ENCODE measurements at regions not wholly inside any gene's neighbourhood (a gene's known extent, or its start where the extent isn't known, plus 50 kb on each side); places are given as distances from the start of the nearest gene placed in this dataset.

DNA sequence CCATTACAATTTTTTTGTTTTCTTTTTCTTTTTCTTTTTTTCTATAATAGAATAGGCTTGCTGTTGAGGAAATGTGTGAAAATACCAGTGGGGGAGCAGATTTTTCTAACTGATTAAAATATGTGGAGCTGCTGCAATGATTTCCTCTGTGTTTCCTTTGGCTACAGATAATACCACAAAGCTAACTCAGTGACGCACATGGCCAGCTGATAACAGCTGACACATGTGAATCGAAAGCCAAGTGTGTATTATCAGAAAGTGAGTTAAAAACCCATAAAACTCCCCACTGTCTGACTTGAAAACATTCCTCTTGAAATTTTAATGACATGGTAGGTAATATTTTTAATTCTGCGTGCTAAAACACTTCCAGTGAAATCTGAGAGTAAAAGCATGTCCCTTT is 70.8 kb upstream of the AHI1 start:
- no peaks in the 10 kb centered on the region for H3K4me1 Mint-ChIP-seq (ENCODE audit: unreplicated experiment)
- no peak overlapping the region for H3K4me3 Mint-ChIP-seq (ENCODE audit: unreplicated experiment)
- TF ChIP-seq, protein P1, sequence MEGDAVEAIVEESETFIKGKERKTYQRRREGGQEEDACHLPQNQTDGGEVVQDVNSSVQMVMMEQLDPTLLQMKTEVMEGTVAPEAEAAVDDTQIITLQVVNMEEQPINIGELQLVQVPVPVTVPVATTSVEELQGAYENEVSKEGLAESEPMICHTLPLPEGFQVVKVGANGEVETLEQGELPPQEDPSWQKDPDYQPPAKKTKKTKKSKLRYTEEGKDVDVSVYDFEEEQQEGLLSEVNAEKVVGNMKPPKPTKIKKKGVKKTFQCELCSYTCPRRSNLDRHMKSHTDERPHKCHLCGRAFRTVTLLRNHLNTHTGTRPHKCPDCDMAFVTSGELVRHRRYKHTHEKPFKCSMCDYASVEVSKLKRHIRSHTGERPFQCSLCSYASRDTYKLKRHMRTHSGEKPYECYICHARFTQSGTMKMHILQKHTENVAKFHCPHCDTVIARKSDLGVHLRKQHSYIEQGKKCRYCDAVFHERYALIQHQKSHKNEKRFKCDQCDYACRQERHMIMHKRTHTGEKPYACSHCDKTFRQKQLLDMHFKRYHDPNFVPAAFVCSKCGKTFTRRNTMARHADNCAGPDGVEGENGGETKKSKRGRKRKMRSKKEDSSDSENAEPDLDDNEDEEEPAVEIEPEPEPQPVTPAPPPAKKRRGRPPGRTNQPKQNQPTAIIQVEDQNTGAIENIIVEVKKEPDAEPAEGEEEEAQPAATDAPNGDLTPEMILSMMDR (IDR thresholded peaks at IDR 0.05), result no peak
- H3K9me3 Mint-ChIP-seq (ENCODE audit: unreplicated experiment), result peaks cover 1% of the 10 kb centered on the region
- peaks cover 6% of the 10 kb centered on the region for H3K27me3 Mint-ChIP-seq (ENCODE audit: unreplicated experiment)
- no peaks in the 10 kb centered on the region for H3K36me3 Mint-ChIP-seq (ENCODE audit: unreplicated experiment)
- DNase-seq (ENCODE audit: extremely low spot score, unreplicated experiment), result no peak
- no peak overlapping the region for H3K27ac Mint-ChIP-seq (ENCODE audit: unreplicated experiment)

DNA sequence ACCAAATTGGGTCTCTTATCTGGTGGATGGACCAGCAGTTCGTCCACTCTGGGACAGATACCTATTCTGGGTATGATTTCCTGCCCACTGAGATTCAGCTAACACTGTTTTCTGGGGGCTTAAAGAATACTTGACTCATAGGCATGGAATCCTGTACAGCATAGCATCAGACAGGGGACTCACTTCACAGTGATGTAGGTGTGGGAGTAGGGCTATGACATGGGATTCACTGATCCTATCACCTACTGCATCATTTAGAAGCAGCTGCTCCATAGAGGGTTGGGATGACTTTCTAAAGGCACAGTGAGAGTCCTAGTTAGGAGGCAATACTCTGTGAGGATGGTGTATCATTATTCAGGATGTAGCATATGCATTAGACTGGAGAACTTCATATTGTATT is 74.5 kb upstream of the AHI1 start:
- no peak overlapping the region for H3K4me3 Mint-ChIP-seq (ENCODE audit: unreplicated experiment)
- no peaks in the 10 kb centered on the region for H3K36me3 Mint-ChIP-seq (ENCODE audit: unreplicated experiment)

DNA sequence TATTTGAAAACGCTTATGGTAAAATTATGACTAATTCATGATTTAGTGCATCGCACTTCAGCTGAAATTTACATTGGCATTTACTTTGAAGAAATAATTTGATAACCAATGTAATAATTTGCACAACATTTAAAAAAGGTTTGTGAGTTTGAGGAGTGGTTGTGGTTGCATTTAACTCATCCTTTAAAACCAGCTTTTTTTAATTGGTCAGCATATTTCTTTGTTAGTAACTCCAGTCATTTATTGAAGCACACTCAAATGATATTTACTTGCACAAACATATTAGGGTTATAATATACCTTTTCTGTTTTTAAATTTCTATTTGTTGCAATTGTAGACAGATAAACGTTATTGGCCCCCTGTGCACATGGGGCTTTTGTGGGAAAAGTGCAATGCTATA is 78.1 kb upstream of the AHI1 start:
- TF ChIP-seq, protein P1 (IDR thresholded peaks at IDR 0.05), result no peak
- no peak overlapping the region for H3K4me3 Mint-ChIP-seq (ENCODE audit: unreplicated experiment)
- DNase-seq (ENCODE audit: extremely low spot score, unreplicated experiment), result no peak
- H3K27ac Mint-ChIP-seq (ENCODE audit: unreplicated experiment), result no peak overlapping the region
- no peaks in the 10 kb centered on the region for H3K4me1 Mint-ChIP-seq (ENCODE audit: unreplicated experiment)
- no peaks in the 10 kb centered on the region for H3K9me3 Mint-ChIP-seq (ENCODE audit: unreplicated experiment)
- H3K27me3 Mint-ChIP-seq (ENCODE audit: unreplicated experiment), result peaks cover 21% of the 10 kb centered on the region
- H3K36me3 Mint-ChIP-seq (ENCODE audit: unreplicated experiment), result no peaks in the 10 kb centered on the region

More for the DNA sequence above, 74.5 kb upstream of the AHI1 start:
- H3K27ac Mint-ChIP-seq (ENCODE audit: unreplicated experiment), result no peak overlapping the region
- peaks cover 7% of the 10 kb centered on the region for H3K27me3 Mint-ChIP-seq (ENCODE audit: unreplicated experiment)
- DNase-seq (ENCODE audit: extremely low spot score, unreplicated experiment), result no peak
- no peaks in the 10 kb centered on the region for H3K9me3 Mint-ChIP-seq (ENCODE audit: unreplicated experiment)
- no peaks in the 10 kb centered on the region for H3K4me1 Mint-ChIP-seq (ENCODE audit: unreplicated experiment)
- TF ChIP-seq, protein P1 (IDR thresholded peaks at IDR 0.05), result no peak

DNA sequence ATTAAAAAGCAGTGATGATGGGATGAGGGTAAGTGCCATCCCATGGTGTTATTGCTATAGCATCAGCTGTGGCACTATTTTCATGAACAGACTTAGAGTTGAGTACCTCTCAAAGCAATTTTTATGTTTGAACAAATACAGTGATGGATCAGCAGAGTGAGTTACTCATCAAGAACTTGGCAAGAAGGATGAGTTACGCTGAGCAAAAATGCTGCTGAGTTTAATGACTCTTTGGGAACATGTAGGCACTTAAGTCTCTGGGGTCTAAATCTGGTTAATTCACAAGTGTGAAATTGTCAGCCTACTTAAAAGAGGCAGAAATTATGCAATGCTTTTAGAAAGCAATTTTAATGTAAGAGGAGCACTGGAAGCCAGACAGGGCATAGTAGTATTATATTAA is 78.5 kb upstream of the AHI1 start:
- no peaks in the 10 kb centered on the region for H3K9me3 Mint-ChIP-seq (ENCODE audit: unreplicated experiment)
- H3K4me3 Mint-ChIP-seq (ENCODE audit: unreplicated experiment), result no peak overlapping the region
- no peaks in the 10 kb centered on the region for H3K4me1 Mint-ChIP-seq (ENCODE audit: unreplicated experiment)
- H3K27ac Mint-ChIP-seq (ENCODE audit: unreplicated experiment), result no peak overlapping the region
- H3K36me3 Mint-ChIP-seq (ENCODE audit: unreplicated experiment), result no peaks in the 10 kb centered on the region
- H3K27me3 Mint-ChIP-seq (ENCODE audit: unreplicated experiment), result peaks cover 21% of the 10 kb centered on the region
- TF ChIP-seq, protein P1 (IDR thresholded peaks at IDR 0.05), result no peak
- no peak for DNase-seq (ENCODE audit: extremely low spot score, unreplicated experiment)

DNA sequence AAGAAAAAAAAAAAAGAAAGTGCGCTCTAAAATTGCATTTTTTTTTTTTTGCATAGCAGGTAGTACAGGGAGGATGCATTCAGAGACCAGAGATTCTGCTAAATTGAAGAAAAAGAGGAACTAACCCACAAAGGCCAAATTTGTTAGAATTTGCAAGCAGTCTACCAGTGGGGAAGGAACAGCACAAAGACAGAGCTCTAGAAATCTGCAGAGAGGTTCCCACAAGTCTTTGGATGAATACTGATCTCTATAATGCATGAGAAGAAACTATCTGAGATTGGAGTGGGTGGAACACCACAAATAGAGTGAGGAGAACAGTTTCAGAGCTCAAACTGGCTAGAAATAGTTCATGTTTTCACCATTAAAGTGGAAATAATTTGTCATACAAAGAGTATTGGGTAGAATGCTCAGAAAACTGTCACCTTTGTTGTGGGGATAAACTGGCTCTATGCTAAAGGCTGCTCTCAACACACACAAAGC is 79.6 kb upstream of the AHI1 start:
- peaks cover 21% of the 10 kb centered on the region for H3K27me3 Mint-ChIP-seq (ENCODE audit: unreplicated experiment)
- DNase-seq (ENCODE audit: extremely low spot score, unreplicated experiment), result no peak
- no peak overlapping the region for H3K4me3 Mint-ChIP-seq (ENCODE audit: unreplicated experiment)
- no peaks in the 10 kb centered on the region for H3K36me3 Mint-ChIP-seq (ENCODE audit: unreplicated experiment)
- TF ChIP-seq, protein P1 (IDR thresholded peaks at IDR 0.05), result no peak
- H3K4me1 Mint-ChIP-seq (ENCODE audit: unreplicated experiment), result no peaks in the 10 kb centered on the region
- no peak overlapping the region for H3K27ac Mint-ChIP-seq (ENCODE audit: unreplicated experiment)
- no peaks in the 10 kb centered on the region for H3K9me3 Mint-ChIP-seq (ENCODE audit: unreplicated experiment)
